A549 (cell line): ENCODE measurements at regions not wholly inside any gene's neighbourhood (a gene's known extent, or its start where the extent isn't known, plus 50 kb on each side); places are given as distances from the start of the nearest gene placed in this dataset.

ENCODE experiments used
- CTCF ChIP-seq: fragments of >200 bp; sonication (Bioruptor Twin); formaldehyde crosslinking; IDR thresholded peaks from 3 replicates; pipeline ENCODE4 v1.5.1; 2016
- JUN ChIP-seq, 2 experiments: fragments of >200 bp; sonication (Bioruptor Twin); formaldehyde crosslinking; IDR thresholded peaks; 2 replicates in 1 of 2; 3 replicates in 1 of 2; pipeline ENCODE4 v1.6.1; 2016 to 2017
- JUNB ChIP-seq: fragments of >200 bp; sonication (Bioruptor Twin); formaldehyde crosslinking; IDR thresholded peaks from 2 replicates; pipeline ENCODE4 v1.6.1; 2016
- NFE2L2 ChIP-seq: fragments of 150-350 bp; conservative IDR thresholded peaks from 2 replicates; pipeline ENCODE4 v1.6.1; 2014; ENCODE audit warnings: low read length
- REST ChIP-seq: fragments of 200-600 bp; sonication (generic); IDR thresholded peaks from 2 replicates; pipeline ENCODE4 v1.6.1; 2016; ENCODE audit warnings: antibody characterized with exemption, mild to moderate bottlenecking, moderate library complexity

DNA sequence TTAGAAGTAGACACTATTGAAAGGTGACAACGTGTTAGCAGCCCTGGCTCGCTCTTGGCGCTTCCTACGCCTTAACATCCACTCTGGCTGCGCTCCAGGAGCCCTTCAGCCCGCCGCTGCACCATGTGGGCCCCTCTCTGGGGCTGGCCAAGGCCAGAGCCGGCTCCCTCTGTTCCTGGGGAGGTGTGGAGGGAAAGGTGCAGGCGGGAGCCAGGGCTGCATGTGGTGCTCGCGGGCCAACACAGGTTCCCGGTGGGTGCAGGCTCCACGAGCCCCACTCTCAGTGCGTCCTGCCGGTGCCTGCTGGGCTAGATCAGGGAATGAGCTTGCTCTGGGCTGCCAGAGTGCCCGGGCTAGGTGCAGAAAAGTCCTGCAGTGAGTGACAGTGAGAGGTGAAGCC lies 1284.3 kb downstream of the OLFM4 start:
- no peak for TF ChIP-seq JUNB
- no peak for TF ChIP-seq NFE2L2
- TF ChIP-seq JUN (IDR thresholded peaks at IDR 0.05): no peak
- TF ChIP-seq REST: no peak
- no peak for TF ChIP-seq CTCF
